SK-N-MC (cell line): ENCODE measurements at regions not wholly inside any gene's neighbourhood (a gene's known extent, or its start where the extent isn't known, plus 50 kb on each side); places are given as distances from the start of the nearest gene placed in this dataset.

ENCODE experiments used
- EZH2 ChIP-seq: fragments of 200-600 bp; sonication (generic); IDR thresholded peaks from one replicate; pipeline ENCODE4 v1.6.1; 2017; ENCODE audit warnings: antibody characterized with exemption
- POLR2AphosphoS5 ChIP-seq: IDR thresholded peaks from 2 replicates; pipeline ENCODE4 v1.6.1; 2012; ENCODE audit warnings: mild to moderate bottlenecking, low read depth, low read length, borderline replicate concordance

- no peak for TF ChIP-seq POLR2AphosphoS5
- TF ChIP-seq EZH2, result no peak
Observed at GRCh38 chr6:44051515-44051914, 75.7 kb downstream of the MRPL14 start.
